ENCODE measurements at regions not wholly inside any gene's neighbourhood (a gene's known extent, or its start where the extent isn't known, plus 50 kb on each side); places are given as distances from the start of the nearest gene placed in this dataset.
"Not testable (repeated sequence)": the region's sequence is repeated elsewhere in the genome, so short reads cannot be mapped to it uniquely, and the experiment has no call there.

DNA sequence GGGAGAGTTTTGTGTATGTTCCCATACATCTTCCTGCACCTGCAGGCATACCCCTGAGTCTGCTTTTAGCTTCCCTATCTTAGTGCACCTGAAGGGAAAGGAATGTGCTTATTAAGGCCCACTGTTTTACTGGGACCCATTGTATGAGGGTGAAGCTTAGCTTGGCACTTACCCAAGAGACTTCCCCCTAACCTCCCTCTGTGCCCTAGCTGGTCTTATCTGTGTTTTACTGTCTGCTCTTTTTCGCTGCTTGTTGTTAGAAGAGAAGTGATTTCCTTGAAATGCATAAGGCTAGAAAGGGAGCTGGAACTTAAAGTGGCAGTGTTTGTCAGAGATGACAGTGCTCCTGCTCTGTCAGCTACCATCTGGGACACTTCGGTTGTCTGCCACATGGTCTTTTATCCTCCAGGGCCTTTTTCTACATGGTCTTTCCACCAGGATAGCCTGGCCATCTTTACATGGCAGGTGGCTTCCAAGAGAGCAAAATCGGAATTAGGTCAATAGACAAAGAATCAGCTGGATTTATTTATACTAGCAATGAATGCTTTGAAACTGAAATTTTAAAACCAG, 122.5 kb upstream of the SLC44A1 start:
- Histone ChIP-seq H3K9me3 (no peaks in the 10 kb centered on the region), H3K27me3 (no peaks in the 10 kb centered on the region), H3K4me3 (ENCODE audit: low read depth, low read length) (no peak overlapping the region), H3K36me3 (no peaks in the 10 kb centered on the region), H3K4me1 (no peaks in the 10 kb centered on the region)
- DNase-seq: no peak
- TF ChIP-seq, protein P1, sequence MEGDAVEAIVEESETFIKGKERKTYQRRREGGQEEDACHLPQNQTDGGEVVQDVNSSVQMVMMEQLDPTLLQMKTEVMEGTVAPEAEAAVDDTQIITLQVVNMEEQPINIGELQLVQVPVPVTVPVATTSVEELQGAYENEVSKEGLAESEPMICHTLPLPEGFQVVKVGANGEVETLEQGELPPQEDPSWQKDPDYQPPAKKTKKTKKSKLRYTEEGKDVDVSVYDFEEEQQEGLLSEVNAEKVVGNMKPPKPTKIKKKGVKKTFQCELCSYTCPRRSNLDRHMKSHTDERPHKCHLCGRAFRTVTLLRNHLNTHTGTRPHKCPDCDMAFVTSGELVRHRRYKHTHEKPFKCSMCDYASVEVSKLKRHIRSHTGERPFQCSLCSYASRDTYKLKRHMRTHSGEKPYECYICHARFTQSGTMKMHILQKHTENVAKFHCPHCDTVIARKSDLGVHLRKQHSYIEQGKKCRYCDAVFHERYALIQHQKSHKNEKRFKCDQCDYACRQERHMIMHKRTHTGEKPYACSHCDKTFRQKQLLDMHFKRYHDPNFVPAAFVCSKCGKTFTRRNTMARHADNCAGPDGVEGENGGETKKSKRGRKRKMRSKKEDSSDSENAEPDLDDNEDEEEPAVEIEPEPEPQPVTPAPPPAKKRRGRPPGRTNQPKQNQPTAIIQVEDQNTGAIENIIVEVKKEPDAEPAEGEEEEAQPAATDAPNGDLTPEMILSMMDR (IDR thresholded peaks at IDR 0.05; ENCODE audit: low read depth, low read length): no peak

DNA sequence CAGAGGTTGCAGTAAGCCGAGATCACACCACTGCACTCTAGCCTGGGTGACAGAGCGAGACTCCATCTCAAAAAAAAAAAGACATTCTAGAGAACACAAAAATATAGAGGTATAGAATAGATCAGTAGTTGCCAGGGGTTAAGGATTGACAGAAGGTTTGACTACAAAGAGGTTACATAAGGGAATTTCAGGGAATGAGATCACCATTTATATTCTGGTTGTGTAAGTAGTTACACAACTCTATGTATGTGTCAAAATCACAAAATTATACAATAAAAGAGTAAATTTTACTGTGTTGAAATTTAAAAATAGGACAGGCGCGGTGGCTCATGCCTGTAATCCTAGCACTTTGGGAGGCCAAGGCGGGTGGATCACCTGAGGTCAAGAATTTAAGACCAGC, 119.9 kb upstream of the SLC44A1 start:
- not testable (repeated sequence) for H3K4me1 ChIP-seq; DNase-seq; H3K4me3 ChIP-seq (ENCODE audit: low read depth, low read length); H3K36me3 ChIP-seq; H3K9me3 ChIP-seq; H3K27me3 ChIP-seq

DNA sequence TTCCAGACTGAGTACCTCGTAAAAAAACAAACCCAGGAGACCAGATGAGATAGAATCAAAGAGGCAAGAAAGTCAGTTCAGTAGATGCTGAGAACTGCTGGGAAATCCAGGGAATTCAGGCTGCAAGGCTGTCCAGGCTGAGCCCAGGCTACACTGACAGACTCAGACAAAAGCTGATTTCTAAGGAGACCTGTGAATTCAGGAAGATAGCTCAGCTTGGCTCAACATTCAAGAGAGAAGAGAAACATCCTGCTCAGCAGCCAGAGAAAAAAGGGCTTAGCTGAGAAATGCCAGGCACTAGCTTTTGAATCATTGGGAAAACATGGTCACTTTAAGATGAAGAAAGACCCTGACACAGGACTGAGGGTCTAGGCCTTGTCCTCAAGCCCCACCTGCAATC, 118.2 kb upstream of the SLC44A1 start:
- Histone ChIP-seq H3K36me3 (no peaks in the 10 kb centered on the region), H3K9me3 (no peaks in the 10 kb centered on the region), H3K27me3 (no peaks in the 10 kb centered on the region), H3K4me3 (ENCODE audit: low read depth, low read length) (no peak overlapping the region), H3K4me1 (no peaks in the 10 kb centered on the region)
- no peak for DNase-seq
- TF ChIP-seq, protein P1 (IDR thresholded peaks at IDR 0.05; ENCODE audit: low read depth, low read length): no peak

DNA sequence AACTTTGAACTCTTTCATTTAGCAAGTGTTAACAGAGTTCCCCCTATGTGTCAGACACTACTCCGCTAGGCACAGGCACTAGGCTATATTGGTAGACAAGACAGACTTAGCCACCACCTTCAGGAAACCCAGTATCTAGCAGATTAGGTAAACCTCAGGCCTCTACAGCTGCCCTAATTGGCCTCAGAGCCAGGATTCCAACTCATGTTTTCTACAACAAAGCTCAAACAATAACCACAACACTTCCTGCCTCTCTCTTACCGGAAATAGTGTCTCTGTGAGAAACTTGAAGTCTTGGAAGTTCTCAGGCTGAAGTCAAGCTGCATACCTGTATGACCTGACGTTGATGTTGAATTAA, 116.6 kb upstream of the SLC44A1 start:
- H3K4me1 ChIP-seq: no peaks in the 10 kb centered on the region
- DNase-seq: no peak
- no peaks in the 10 kb centered on the region for H3K27me3 ChIP-seq
- no peak overlapping the region for H3K4me3 ChIP-seq (ENCODE audit: low read depth, low read length)
- no peaks in the 10 kb centered on the region for H3K9me3 ChIP-seq
- TF ChIP-seq, protein P1 (IDR thresholded peaks at IDR 0.05; ENCODE audit: low read depth, low read length): no peak
- no peaks in the 10 kb centered on the region for H3K36me3 ChIP-seq

DNA sequence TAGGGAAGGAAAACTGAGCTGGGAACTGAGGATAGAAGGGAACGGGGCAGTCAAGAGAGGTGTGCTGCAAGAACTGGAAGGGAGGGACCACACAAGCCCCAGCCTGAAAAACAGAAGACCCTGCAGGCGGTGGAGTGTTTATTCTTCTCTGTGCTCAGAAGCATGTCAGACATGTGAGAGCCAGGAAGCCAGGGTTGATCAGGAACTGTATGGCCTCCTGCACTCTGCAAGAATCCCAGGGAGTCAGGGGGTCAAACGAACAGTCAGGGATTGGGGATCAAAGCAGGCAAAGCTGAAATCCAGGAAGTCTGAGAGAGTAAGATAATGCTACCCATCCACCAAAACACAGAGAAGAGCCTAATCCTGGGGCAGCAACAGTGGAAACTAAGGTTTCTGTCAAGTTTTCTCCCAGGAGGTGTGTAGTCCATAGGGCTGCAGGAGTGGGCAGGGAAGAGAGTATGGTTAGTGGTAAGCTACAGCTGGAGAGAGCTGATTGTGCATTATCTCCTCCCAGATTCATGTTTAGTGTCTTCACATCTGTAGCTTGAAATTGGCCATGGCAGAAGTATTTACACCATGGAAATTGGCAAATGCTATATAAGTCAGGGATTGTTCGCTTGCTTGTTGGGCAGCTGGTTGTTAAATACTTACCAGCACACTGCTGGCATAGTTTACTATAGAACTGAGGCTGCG, 115.4 kb upstream of the SLC44A1 start:
- no peaks in the 10 kb centered on the region for H3K9me3 ChIP-seq
- H3K27me3 ChIP-seq: no peaks in the 10 kb centered on the region
- H3K36me3 ChIP-seq: no peaks in the 10 kb centered on the region
- no peak overlapping the region for H3K4me3 ChIP-seq (ENCODE audit: low read depth, low read length)
- TF ChIP-seq, protein P1 (IDR thresholded peaks at IDR 0.05; ENCODE audit: low read depth, low read length): no peak
- DNase-seq: no peak
- no peaks in the 10 kb centered on the region for H3K4me1 ChIP-seq

DNA sequence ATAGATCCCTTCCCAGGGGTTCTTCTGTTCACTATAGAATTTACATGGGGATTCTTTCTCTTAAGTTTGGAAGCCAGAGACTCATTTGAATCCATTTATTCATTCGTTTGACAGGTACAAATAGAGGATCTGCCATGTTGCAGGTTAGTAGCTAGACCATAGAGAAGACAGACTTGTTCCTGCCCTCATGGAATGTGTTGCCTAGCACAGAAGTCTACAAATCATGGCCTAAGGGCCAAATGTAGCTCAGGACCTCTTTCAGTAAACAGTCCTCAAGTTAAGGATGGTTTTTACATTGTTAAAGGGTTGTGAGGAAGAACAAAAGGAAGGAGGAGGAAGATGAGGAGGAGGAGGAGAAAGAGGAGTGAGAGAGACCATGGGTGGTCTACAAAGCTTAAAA, 114.7 kb upstream of the SLC44A1 start:
- Histone ChIP-seq H3K9me3 (no peaks in the 10 kb centered on the region), H3K4me3 (ENCODE audit: low read depth, low read length) (no peak overlapping the region), H3K4me1 (no peaks in the 10 kb centered on the region), H3K36me3 (no peaks in the 10 kb centered on the region), H3K27me3 (no peaks in the 10 kb centered on the region)
- DNase-seq: no peak
- TF ChIP-seq, protein P1 (IDR thresholded peaks at IDR 0.05; ENCODE audit: low read depth, low read length): no peak
